ENCODE measurements at regions not wholly inside any gene's neighbourhood (a gene's known extent, or its start where the extent isn't known, plus 50 kb on each side); places are given as distances from the start of the nearest gene placed in this dataset.

DNA sequence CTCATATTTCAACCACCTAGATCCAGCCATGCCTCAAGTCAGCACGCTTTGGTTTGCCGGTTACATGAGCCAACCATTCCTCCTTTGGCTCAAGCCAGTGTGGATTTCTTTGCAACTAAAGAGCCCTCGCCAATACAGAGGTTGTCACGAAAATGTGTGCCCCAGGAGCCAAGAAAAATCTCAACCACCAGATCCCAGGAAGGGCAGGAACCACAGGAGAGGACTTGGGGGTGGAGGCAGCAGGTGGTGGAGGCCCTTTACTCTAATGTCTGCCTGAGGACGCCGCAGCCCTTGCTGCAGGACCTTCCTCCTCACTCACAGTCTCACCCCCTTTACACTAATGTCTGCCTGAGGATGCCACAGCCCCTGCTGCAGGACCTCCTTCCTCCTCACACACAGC lies 144.8 kb upstream of the PHACTR3 start:
- no peak overlapping the region for H2AFZ ChIP-seq (replicated peaks; ENCODE audit: low read length, poor library complexity)
- no peak overlapping the region for H2AK9ac ChIP-seq (replicated peaks; ENCODE audit: low read depth, low read length, poor library complexity)
- no peak overlapping the region for H3K14ac ChIP-seq (replicated peaks; ENCODE audit: low read depth, low read length)
- no peak overlapping the region for H3K18ac ChIP-seq (ENCODE audit: low read depth, low read length)
- no peak overlapping the region for H3K9ac ChIP-seq (ENCODE audit: low read depth, low read length)
- H3K27ac ChIP-seq (ENCODE audit: insufficient read depth, low read length): no peak overlapping the region
- no peak overlapping the region for H3K56ac ChIP-seq (ENCODE audit: extremely low read depth, insufficient read depth, low read length)
- dilution Hi-C loops (cut with HindIII; ENCODE audit: low sequenced_read_pairs, unreplicated experiment): no loop called here
- no peak overlapping the region for H4K91ac ChIP-seq (ENCODE audit: insufficient read depth, low read depth, low read length)
- no peak for TF ChIP-seq MAFK (IDR thresholded peaks at IDR 0.05; ENCODE audit: low read depth, low read length)
- no peak for TF ChIP-seq NFE2L2 (IDR thresholded peaks at IDR 0.05; ENCODE audit: low read depth, low read length)
- TF ChIP-seq, protein P1, sequence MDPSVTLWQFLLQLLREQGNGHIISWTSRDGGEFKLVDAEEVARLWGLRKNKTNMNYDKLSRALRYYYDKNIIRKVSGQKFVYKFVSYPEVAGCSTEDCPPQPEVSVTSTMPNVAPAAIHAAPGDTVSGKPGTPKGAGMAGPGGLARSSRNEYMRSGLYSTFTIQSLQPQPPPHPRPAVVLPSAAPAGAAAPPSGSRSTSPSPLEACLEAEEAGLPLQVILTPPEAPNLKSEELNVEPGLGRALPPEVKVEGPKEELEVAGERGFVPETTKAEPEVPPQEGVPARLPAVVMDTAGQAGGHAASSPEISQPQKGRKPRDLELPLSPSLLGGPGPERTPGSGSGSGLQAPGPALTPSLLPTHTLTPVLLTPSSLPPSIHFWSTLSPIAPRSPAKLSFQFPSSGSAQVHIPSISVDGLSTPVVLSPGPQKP (IDR thresholded peaks at IDR 0.05; ENCODE audit: borderline replicate concordance, low read depth, low read length): no peak
- no peak for TF ChIP-seq MAZ (IDR thresholded peaks at IDR 0.05; ENCODE audit: borderline replicate concordance, low read depth, low read length)
- TF ChIP-seq SMC3 (IDR thresholded peaks at IDR 0.05; ENCODE audit: low read depth, low read length): no peak
- TF ChIP-seq, protein P2, sequence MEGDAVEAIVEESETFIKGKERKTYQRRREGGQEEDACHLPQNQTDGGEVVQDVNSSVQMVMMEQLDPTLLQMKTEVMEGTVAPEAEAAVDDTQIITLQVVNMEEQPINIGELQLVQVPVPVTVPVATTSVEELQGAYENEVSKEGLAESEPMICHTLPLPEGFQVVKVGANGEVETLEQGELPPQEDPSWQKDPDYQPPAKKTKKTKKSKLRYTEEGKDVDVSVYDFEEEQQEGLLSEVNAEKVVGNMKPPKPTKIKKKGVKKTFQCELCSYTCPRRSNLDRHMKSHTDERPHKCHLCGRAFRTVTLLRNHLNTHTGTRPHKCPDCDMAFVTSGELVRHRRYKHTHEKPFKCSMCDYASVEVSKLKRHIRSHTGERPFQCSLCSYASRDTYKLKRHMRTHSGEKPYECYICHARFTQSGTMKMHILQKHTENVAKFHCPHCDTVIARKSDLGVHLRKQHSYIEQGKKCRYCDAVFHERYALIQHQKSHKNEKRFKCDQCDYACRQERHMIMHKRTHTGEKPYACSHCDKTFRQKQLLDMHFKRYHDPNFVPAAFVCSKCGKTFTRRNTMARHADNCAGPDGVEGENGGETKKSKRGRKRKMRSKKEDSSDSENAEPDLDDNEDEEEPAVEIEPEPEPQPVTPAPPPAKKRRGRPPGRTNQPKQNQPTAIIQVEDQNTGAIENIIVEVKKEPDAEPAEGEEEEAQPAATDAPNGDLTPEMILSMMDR (conservative IDR thresholded peaks at IDR 0.05; ENCODE audit: low read depth, low read length): no peak
- TF ChIP-seq RCOR1 (IDR thresholded peaks at IDR 0.05; ENCODE audit: insufficient replicate concordance, low read length): no peak
- no peak for TF ChIP-seq POLR2A (IDR thresholded peaks at IDR 0.05; ENCODE audit: low read depth, low read length)
- TF ChIP-seq, protein P3, sequence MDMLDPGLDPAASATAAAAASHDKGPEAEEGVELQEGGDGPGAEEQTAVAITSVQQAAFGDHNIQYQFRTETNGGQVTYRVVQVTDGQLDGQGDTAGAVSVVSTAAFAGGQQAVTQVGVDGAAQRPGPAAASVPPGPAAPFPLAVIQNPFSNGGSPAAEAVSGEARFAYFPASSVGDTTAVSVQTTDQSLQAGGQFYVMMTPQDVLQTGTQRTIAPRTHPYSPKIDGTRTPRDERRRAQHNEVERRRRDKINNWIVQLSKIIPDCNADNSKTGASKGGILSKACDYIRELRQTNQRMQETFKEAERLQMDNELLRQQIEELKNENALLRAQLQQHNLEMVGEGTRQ (IDR thresholded peaks at IDR 0.05; ENCODE audit: low read depth, low read length): no peak
- no peak overlapping the region for H2AK5ac ChIP-seq (ENCODE audit: low read depth, low read length)
- CTCF ChIA-PET: no interaction called here
- H3K79me1 ChIP-seq (ENCODE audit: low read depth in 1 of 2, low read length in 2 of 2): no peaks in the 10 kb centered on the region
- H3K9me3 ChIP-seq (ENCODE audit: control insufficient read depth, insufficient read depth, low read length): no peaks in the 10 kb centered on the region; the same call in 1 of the 2 replicates
- H2BK15ac ChIP-seq (ENCODE audit: low read depth, low read length): no peak overlapping the region
- POLR2A ChIA-PET (ENCODE audit: unreplicated experiment): no interaction called here
- no peaks in the 10 kb centered on the region for H3K27me3 ChIP-seq (ENCODE audit: control insufficient read depth, insufficient read depth, low read length)
- H4K20me1 ChIP-seq (ENCODE audit: insufficient read depth, low read length): no peaks in the 10 kb centered on the region
- H4K8ac ChIP-seq (ENCODE audit: low read depth in 2 of 2, low read length in 2 of 2): no peak overlapping the region
- intact Hi-C loops (cut with micrococcal nuclease): no loop called here
- H3K36me3 ChIP-seq (ENCODE audit: control insufficient read depth, insufficient read depth, low read length): no peaks in the 10 kb centered on the region
- H3K23ac ChIP-seq (ENCODE audit: low read depth, low read length): no peak overlapping the region
- no peak overlapping the region for H2BK120ac ChIP-seq (ENCODE audit: low read depth, low read length)
- H3K9me1 ChIP-seq (ENCODE audit: insufficient read depth, low read length): no peaks in the 10 kb centered on the region
- DNase-seq (no peak), ATAC-seq (ENCODE audit: low read depth) (no peak)
- H3K4me3 ChIP-seq (ENCODE audit: insufficient read depth, low read depth, low read length): no peak overlapping the region
- BruUV-seq (replicated peaks): no TSS peak
- H2BK5ac ChIP-seq (ENCODE audit: low read depth, low read length, poor library complexity, severe bottlenecking): no peak overlapping the region
- no peak overlapping the region for H4K5ac ChIP-seq (ENCODE audit: low read depth, low read length)
- in situ Hi-C loops (cut with MboI; ENCODE audit: low sequenced_read_pairs): no loop called here
- no CpG with 5 or more reads among the region's 6 CpGs for WGBS, 2 experiments (ENCODE audit: extremely low coverage in 2 of 2, insufficient read length in 1 of 2)
- no peak overlapping the region for H3K4me2 ChIP-seq (ENCODE audit: low read depth, low read length)
- H2BK20ac ChIP-seq (ENCODE audit: low read depth, low read length): no peak overlapping the region
- no peak overlapping the region for H3K4ac ChIP-seq (ENCODE audit: low read depth, low read length)
- no peaks in the 10 kb centered on the region for H3K4me1 ChIP-seq (ENCODE audit: control insufficient read depth, insufficient read depth, low read length)
